RWPE2 (cell line): ENCODE measurements at regions not wholly inside any gene's neighbourhood (a gene's known extent, or its start where the extent isn't known, plus 50 kb on each side); places are given as distances from the start of the nearest gene placed in this dataset.

Source experiments
- ATAC-seq: fragments of 200-7000 bp; cut with Tn5 transposase; 3 replicates; pipeline ENCODE4 v1.9.1; 2021; ENCODE audit warnings: low read depth
- DNase-seq: peaks from one replicate; pipeline ENCODE4 v3.0.0-alpha.2; 2020; ENCODE audit warnings: low spot score
- H3K27ac ChIP-seq: fragments of 450-650 bp; 2 replicates; pipeline ENCODE4 v1.5.1; 2017; ENCODE audit warnings: mild to moderate bottlenecking; ENCODE audit not compliant: poor library complexity, severe bottlenecking
- H3K27me3 ChIP-seq: fragments of 250-450 bp; sonication (Bioruptor Pico); 2 replicates; pipeline ENCODE4 v1.5.1; 2021; ENCODE audit warnings: mild to moderate bottlenecking, moderate library complexity; ENCODE audit not compliant: insufficient read depth, poor library complexity, severe bottlenecking
- H3K36me3 ChIP-seq: fragments of 250-450 bp; sonication (Bioruptor Pico); 2 replicates; pipeline ENCODE4 v1.5.1; 2020; ENCODE audit warnings: low read depth, mild to moderate bottlenecking, moderate library complexity
- H3K4me1 ChIP-seq: fragments of 250-450 bp; sonication (Bioruptor Pico); 2 replicates; pipeline ENCODE4 v1.5.1; 2021; ENCODE audit warnings: mild to moderate bottlenecking, moderate library complexity; ENCODE audit not compliant: insufficient read depth, poor library complexity, severe bottlenecking
- H3K4me3 ChIP-seq: fragments of 250-450 bp; sonication (Bioruptor Pico); 2 replicates; pipeline ENCODE4 v1.5.1; 2021; ENCODE audit warnings: mild to moderate bottlenecking, moderate library complexity; ENCODE audit not compliant: severe bottlenecking
- H3K9me3 ChIP-seq: fragments of 250-450 bp; sonication (Bioruptor Pico); 2 replicates; pipeline ENCODE4 v1.5.1; 2021; ENCODE audit warnings: mild to moderate bottlenecking, moderate library complexity; ENCODE audit not compliant: severe bottlenecking
- TF ChIP-seq, protein P1 (sequence below): fragments of 450-650 bp; IDR thresholded peaks from one replicate; pipeline ENCODE4 v1.5.1; 2017; ENCODE audit warnings: mild to moderate bottlenecking, moderate library complexity; ENCODE audit not compliant: poor library complexity, severe bottlenecking

- Histone ChIP-seq H3K9me3 (no peaks in the 10 kb centered on the region), H3K36me3 (no peaks in the 10 kb centered on the region), H3K4me1 (peaks cover 8% of the 10 kb centered on the region), H3K4me3 (no peak overlapping the region), H3K27ac (no peak overlapping the region), H3K27me3 (no peaks in the 10 kb centered on the region)
- no peak for DNase-seq
- ATAC-seq = no peak
- TF ChIP-seq, protein P1, sequence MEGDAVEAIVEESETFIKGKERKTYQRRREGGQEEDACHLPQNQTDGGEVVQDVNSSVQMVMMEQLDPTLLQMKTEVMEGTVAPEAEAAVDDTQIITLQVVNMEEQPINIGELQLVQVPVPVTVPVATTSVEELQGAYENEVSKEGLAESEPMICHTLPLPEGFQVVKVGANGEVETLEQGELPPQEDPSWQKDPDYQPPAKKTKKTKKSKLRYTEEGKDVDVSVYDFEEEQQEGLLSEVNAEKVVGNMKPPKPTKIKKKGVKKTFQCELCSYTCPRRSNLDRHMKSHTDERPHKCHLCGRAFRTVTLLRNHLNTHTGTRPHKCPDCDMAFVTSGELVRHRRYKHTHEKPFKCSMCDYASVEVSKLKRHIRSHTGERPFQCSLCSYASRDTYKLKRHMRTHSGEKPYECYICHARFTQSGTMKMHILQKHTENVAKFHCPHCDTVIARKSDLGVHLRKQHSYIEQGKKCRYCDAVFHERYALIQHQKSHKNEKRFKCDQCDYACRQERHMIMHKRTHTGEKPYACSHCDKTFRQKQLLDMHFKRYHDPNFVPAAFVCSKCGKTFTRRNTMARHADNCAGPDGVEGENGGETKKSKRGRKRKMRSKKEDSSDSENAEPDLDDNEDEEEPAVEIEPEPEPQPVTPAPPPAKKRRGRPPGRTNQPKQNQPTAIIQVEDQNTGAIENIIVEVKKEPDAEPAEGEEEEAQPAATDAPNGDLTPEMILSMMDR = no peak
These were observed 129.7 kb upstream of the NGF start for GRCh38 chr1:115467790-115468189.

DNA sequence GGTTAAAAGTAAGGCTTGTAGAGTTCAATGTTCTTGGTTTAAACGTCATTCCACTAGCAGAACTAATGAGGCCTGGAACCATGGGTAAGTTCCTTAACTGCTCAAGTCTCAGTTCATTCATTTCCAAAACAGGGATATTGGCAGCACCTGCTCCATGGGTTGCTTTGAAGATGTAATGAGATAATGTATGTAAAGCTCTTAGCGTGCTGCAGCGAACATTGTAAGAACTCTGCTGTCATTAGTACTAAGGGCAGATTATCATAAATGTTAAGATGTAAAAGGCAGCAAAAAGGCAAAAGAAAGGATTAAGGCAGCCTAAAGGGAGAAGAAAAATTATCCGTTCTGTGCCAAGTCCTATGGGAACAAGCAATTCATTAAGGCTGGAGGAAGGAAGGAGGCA lies 129.1 kb upstream of the NGF start:
- no peak for DNase-seq
- TF ChIP-seq, protein P1 = no peak
- Histone ChIP-seq H3K4me1 (peaks cover 8% of the 10 kb centered on the region), H3K27ac (no peak overlapping the region), H3K36me3 (no peaks in the 10 kb centered on the region), H3K27me3 (no peaks in the 10 kb centered on the region), H3K4me3 (no peak overlapping the region), H3K9me3 (no peaks in the 10 kb centered on the region)
- no peak for ATAC-seq

DNA sequence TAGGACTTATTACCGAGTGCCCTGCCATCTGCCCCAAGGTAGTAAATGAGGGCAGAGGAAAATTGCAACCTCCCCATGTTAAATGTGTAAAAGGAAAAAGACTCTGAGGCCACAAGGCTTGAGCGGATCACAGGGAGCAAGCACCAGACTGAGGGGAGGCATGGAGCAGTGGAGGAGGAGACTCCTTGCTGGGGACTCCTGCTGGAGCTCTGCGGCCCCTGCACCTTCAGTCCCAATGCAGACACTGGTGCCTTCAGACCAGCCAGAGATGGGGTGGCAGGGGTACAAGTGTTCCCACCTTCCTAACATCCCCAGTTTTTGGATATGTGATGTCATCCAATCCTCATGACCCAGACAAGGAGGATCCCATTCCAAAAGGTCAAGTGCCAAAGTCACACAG lies 128.4 kb upstream of the NGF start:
- Histone ChIP-seq H3K36me3 (no peaks in the 10 kb centered on the region), H3K27ac (no peak overlapping the region), H3K4me1 (peaks cover 8% of the 10 kb centered on the region), H3K4me3 (no peak overlapping the region), H3K27me3 (no peaks in the 10 kb centered on the region), H3K9me3 (no peaks in the 10 kb centered on the region)
- DNase-seq (no peak), ATAC-seq (no peak)
- TF ChIP-seq, protein P1 = no peak

DNA sequence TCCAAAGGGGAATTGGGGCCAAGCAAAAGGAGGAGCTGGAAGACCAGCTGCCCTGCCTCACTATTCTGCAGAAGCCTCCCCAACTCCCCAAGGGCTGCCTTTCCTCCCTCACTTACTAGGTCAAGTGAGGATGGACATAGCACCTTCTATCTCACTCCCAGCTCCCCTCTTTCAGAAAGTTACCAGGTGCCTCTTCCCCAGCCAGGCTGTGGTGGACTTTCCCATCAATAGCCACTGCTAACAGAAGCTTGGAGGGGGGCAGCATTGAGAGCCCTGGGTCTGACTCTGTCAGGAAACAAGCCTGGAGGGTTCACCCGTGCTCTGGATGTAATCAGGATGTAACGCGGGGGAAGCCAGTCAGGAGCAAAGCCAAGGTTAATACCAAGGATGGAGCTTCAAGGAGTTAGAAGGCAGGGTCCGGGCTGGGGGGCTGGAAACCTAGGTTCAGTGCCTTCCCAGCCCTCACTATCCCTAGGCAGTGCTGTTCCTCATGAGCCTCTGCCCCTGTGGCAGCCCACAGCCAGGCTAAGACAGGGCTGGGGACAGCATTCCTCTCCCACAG lies 127.8 kb upstream of the NGF start:
- Histone ChIP-seq H3K36me3 (no peaks in the 10 kb centered on the region), H3K9me3 (no peaks in the 10 kb centered on the region), H3K27me3 (no peaks in the 10 kb centered on the region), H3K4me1 (peaks cover 8% of the 10 kb centered on the region), H3K4me3 (no peak overlapping the region), H3K27ac (no peak overlapping the region)
- DNase-seq (no peak), ATAC-seq (no peak)
- TF ChIP-seq, protein P1 = no peak

DNA sequence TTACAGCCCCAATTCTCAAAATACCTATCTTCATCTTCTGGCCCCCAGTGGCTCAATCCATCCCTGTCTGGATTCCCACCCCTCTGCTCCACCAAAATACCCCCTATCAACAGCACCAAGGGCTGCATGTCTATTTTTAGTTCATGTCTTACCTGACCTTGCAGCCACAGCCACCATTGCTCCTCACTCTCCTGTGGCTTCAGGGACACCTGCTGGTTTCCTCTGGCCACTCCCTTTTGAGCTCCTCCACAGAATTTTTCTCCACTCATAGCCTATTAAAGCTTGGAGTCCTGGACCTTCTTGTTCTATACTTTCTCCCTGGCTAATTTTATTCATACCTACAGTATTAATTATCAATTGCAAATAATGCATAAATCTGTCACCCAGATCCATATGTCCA lies 125.3 kb upstream of the NGF start:
- Histone ChIP-seq H3K27ac (no peak overlapping the region), H3K4me1 (no peaks in the 10 kb centered on the region), H3K9me3 (no peaks in the 10 kb centered on the region), H3K4me3 (no peak overlapping the region), H3K27me3 (no peaks in the 10 kb centered on the region), H3K36me3 (no peaks in the 10 kb centered on the region)
- DNase-seq = no peak
- ATAC-seq = no peak
- TF ChIP-seq, protein P1 = peak; percentile 45
